ENCODE measurements at regions not wholly inside any gene's neighbourhood (a gene's known extent, or its start where the extent isn't known, plus 50 kb on each side); places are given as distances from the start of the nearest gene placed in this dataset.

GRCh38 chr1:218069180-218069579, 215.9 kb upstream of the RRP15 start:
- TF ChIP-seq POLR2A (IDR thresholded peaks at IDR 0.05) (no peak), CTCF (IDR thresholded peaks at IDR 0.05) (no peak), POLR2AphosphoS5 (IDR thresholded peaks at IDR 0.05) (no peak), EP300 (IDR thresholded peaks at IDR 0.05) (no peak)

Data from upper lobe of left lung (tissue), 4 donors.